ENCODE measurements at regions not wholly inside any gene's neighbourhood (a gene's known extent, or its start where the extent isn't known, plus 50 kb on each side); places are given as distances from the start of the nearest gene placed in this dataset.

GRCh38 chr2:64797881-64798575, 144.3 kb upstream of the SERTAD2 start:
- no peak overlapping the region for H3K4me3 ChIP-seq (replicated peaks in 1 of 3; ENCODE audit: insufficient read depth in 1 of 3, low read depth in 1 of 3, low read length in 3 of 3)
- peak overlapping the region; percentile 44 for H3K4me2 ChIP-seq (ENCODE audit: insufficient read depth, low read length)
- H3K9ac ChIP-seq (replicated peaks; ENCODE audit: extremely low read depth, insufficient read depth, low read length) = peak overlapping the region; percentile 7
- peak; percentile 78 for FAIRE-seq
- no peaks in the 10 kb centered on the region for H3K9me1 ChIP-seq (replicated peaks; ENCODE audit: control insufficient read depth, extremely low read depth, insufficient read depth, low read length)
- TF ChIP-seq MAX (IDR thresholded peaks at IDR 0.05; ENCODE audit: insufficient read depth, insufficient read length) (no peak), GATA2 (IDR thresholded peaks at IDR 0.05; ENCODE audit: insufficient read depth, insufficient read length, low read depth, low read length) (peak; percentile 48), CTCF (IDR thresholded peaks at IDR 0.05; ENCODE audit: extremely low read depth in 1 of 2, insufficient read depth in 1 of 2, low read depth in 1 of 2, low read length in 2 of 2) (no peak), MYC (IDR thresholded peaks at IDR 0.05; ENCODE audit: low read depth, low read length) (no peak), EZH2 (IDR thresholded peaks at IDR 0.05; ENCODE audit: borderline replicate concordance, low read depth, low read length, severe bottlenecking) (no peak), FOS (IDR thresholded peaks at IDR 0.05; ENCODE audit: borderline replicate concordance, insufficient read depth, low read length) (no peak), JUN (IDR thresholded peaks at IDR 0.05; ENCODE audit: borderline replicate concordance, insufficient read depth, insufficient read length, low read depth) (no peak), POLR2A (IDR thresholded peaks at IDR 0.05; ENCODE audit: low read depth, low read length) (no peak), POLR2AphosphoS5 (IDR thresholded peaks at IDR 0.05; ENCODE audit: insufficient read depth, low read depth, low read length) (peak; percentile 41)
- no peaks in the 10 kb centered on the region for H3K27me3 ChIP-seq (ENCODE audit: control insufficient read depth in 2 of 2, insufficient read depth in 2 of 2, low read length in 2 of 2)
- DNase-seq (ENCODE audit: low read depth, low spot score) = peak; percentile 77
- dilution Hi-C loops (cut with MboI; ENCODE audit: extremely low pct_ligation_motif_present, low sequenced_read_pairs) (no loop called here), intact Hi-C loops (cut with micrococcal nuclease) (loop anchor here (1.0 kb wide), 1 partner anchor 9 kb away; no protein-coding TSS in a partner anchor)
- peak overlapping the region; percentile 57 for H2AFZ ChIP-seq (ENCODE audit: low read depth, low read length)
- BruUV-seq (replicated peaks) = no TSS peak
- POLR2A ChIA-PET = no interaction called here
- H3K27ac ChIP-seq (ENCODE audit: insufficient read depth, low read depth, low read length) = peak overlapping the region; percentile 30
- H3K36me3 ChIP-seq (ENCODE audit: control insufficient read depth in 2 of 2, extremely low read depth in 1 of 2, insufficient read depth in 2 of 2, low read length in 2 of 2) = no peaks in the 10 kb centered on the region
- peaks cover 65% of the 10 kb centered on the region for H3K4me1 ChIP-seq (ENCODE audit: control insufficient read depth, extremely low read depth, insufficient read depth, low read length)
- CTCF ChIA-PET = interaction anchor here (0.6 to 5.9 kb wide), 9 partner anchors 10 to 152 kb away, joined by 3 to 61 read pairs (median 3); no protein-coding TSS in a partner anchor
- H3K9me3 ChIP-seq (replicated peaks; ENCODE audit: control insufficient read depth, insufficient read depth, low read length) = no peaks in the 10 kb centered on the region
- no peaks in the 10 kb centered on the region for H4K20me1 ChIP-seq (replicated peaks; ENCODE audit: control insufficient read depth, extremely low read depth, insufficient read depth, low read length)
- no peaks in the 10 kb centered on the region for H3K79me2 ChIP-seq (ENCODE audit: control insufficient read depth, insufficient read depth, low read length)

All from endothelial cell of umbilical vein (primary cell).